ENCODE measurements at regions not wholly inside any gene's neighbourhood (a gene's known extent, or its start where the extent isn't known, plus 50 kb on each side); places are given as distances from the start of the nearest gene placed in this dataset.

GRCh38 chr2:156704617-156705016 lies 268.4 kb downstream of the GPD2 start:
- no peak overlapping the region for H3K27ac ChIP-seq

GRCh38 chr2:156706576-156706975 lies 270.4 kb downstream of the GPD2 start:
- no peak for TF ChIP-seq ZFX (IDR thresholded peaks at IDR 0.05; ENCODE audit: borderline replicate concordance)
- no peak for TF ChIP-seq CTCF (IDR thresholded peaks at IDR 0.05)
- no peak overlapping the region for H3K27ac ChIP-seq

More at GRCh38 chr2:156704617-156705016, 268.4 kb downstream of the GPD2 start:
- TF ChIP-seq CTCF (IDR thresholded peaks at IDR 0.05) (no peak), ZFX (IDR thresholded peaks at IDR 0.05; ENCODE audit: borderline replicate concordance) (no peak)

GRCh38 chr2:156708051-156708450 lies 271.9 kb downstream of the GPD2 start:
- no peak overlapping the region for H3K27ac ChIP-seq
- TF ChIP-seq CTCF (IDR thresholded peaks at IDR 0.05): no peak

GRCh38 chr2:156709091-156709490 lies 272.9 kb downstream of the GPD2 start:
- no peak overlapping the region for H3K27ac ChIP-seq
- TF ChIP-seq CTCF (IDR thresholded peaks at IDR 0.05) (no peak), ZFX (IDR thresholded peaks at IDR 0.05; ENCODE audit: borderline replicate concordance) (no peak)

- no peak for TF ChIP-seq ZFX (IDR thresholded peaks at IDR 0.05; ENCODE audit: borderline replicate concordance)
- no peak for TF ChIP-seq CTCF (IDR thresholded peaks at IDR 0.05)
- no peak overlapping the region for H3K27ac ChIP-seq
These were observed 282.9 kb downstream of the GPD2 start for GRCh38 chr2:156719036-156719435.

GRCh38 chr2:156727867-156728266 lies 291.7 kb downstream of the GPD2 start:
- TF ChIP-seq CTCF (IDR thresholded peaks at IDR 0.05) (no peak), ZFX (IDR thresholded peaks at IDR 0.05; ENCODE audit: borderline replicate concordance) (no peak)
- no peak overlapping the region for H3K27ac ChIP-seq

GRCh38 chr2:156728328-156728727 lies 292.1 kb downstream of the GPD2 start:
- H3K27ac ChIP-seq: no peak overlapping the region
- TF ChIP-seq CTCF (IDR thresholded peaks at IDR 0.05) (no peak), ZFX (IDR thresholded peaks at IDR 0.05; ENCODE audit: borderline replicate concordance) (no peak)

Measured in 22Rv1 (cell line).